DOHH2 (cell line): ENCODE measurements at regions not wholly inside any gene's neighbourhood (a gene's known extent, or its start where the extent isn't known, plus 50 kb on each side); places are given as distances from the start of the nearest gene placed in this dataset.

Experiments
- CTCF ChIP-seq: fragments of 200-600 bp; sonication (generic); IDR thresholded peaks from one replicate; pipeline ENCODE4 v1.5.1; 2014; ENCODE audit warnings: antibody characterized with exemption, mild to moderate bottlenecking, low read depth, low read length; ENCODE audit not compliant: poor library complexity, severe bottlenecking
- EZH2phosphoT487 ChIP-seq: fragments of 200-600 bp; sonication (generic); IDR thresholded peaks from 2 replicates; pipeline ENCODE4 v1.6.1; 2017; ENCODE audit warnings: borderline replicate concordance, mild to moderate bottlenecking, antibody characterized with exemption, low read length, moderate library complexity, mixed read lengths

GRCh38 chr5:160903076-160903475 lies 51.1 kb upstream of the ATP10B start:
- no peak for TF ChIP-seq CTCF
- no peak for TF ChIP-seq EZH2phosphoT487
